HG03460 (cell line): ENCODE measurements at regions not wholly inside any gene's neighbourhood (a gene's known extent, or its start where the extent isn't known, plus 50 kb on each side); places are given as distances from the start of the nearest gene placed in this dataset.
"Not testable (repeated sequence)": the region's sequence is repeated elsewhere in the genome, so short reads cannot be mapped to it uniquely, and the experiment has no call there.

Experiments
- ATAC-seq: cut with Tn5 transposase; IDR thresholded peaks from one replicate; pipeline ENCODE4 v1.9.1; 2021; ENCODE audit not compliant: unreplicated experiment

- ATAC-seq, result no peak
These were observed 536.3 kb downstream of the INSC start for GRCh38 chr11:15651033-15651432.

GRCh38 chr11:15651816-15652215, 537.1 kb downstream of the INSC start:
- ATAC-seq, result no peak

GRCh38 chr11:15653191-15653710, 538.5 kb downstream of the INSC start:
- ATAC-seq, result no peak

GRCh38 chr11:15654451-15654850, 539.7 kb downstream of the INSC start:
- ATAC-seq, result no peak

GRCh38 chr11:15655552-15655951, 540.8 kb downstream of the INSC start:
- ATAC-seq, result no peak

- no peak for ATAC-seq
These were observed 542.5 kb downstream of the INSC start for GRCh38 chr11:15657264-15657663.

GRCh38 chr11:15660496-15660895, 545.8 kb downstream of the INSC start:
- no peak for ATAC-seq

- ATAC-seq, result no peak
These were observed 547.6 kb downstream of the INSC start for GRCh38 chr11:15662285-15662684.

GRCh38 chr11:15663777-15664218, 549.1 kb downstream of the INSC start:
- ATAC-seq, result no peak

- no peak for ATAC-seq
These were observed 550.7 kb downstream of the INSC start for GRCh38 chr11:15665368-15665871.

- no peak for ATAC-seq
These were observed 552.5 kb downstream of the INSC start for GRCh38 chr11:15667127-15667725.

GRCh38 chr11:15668718-15669117, 554.0 kb downstream of the INSC start:
- no peak for ATAC-seq

GRCh38 chr11:15670520-15671070, 555.9 kb downstream of the INSC start:
- ATAC-seq, result no peak

- no peak for ATAC-seq
These were observed 556.5 kb downstream of the INSC start for GRCh38 chr11:15671216-15671615.

- no peak for ATAC-seq
These were observed 558.1 kb downstream of the INSC start for GRCh38 chr11:15672825-15673224.

- no peak for ATAC-seq
These were observed 558.7 kb downstream of the INSC start for GRCh38 chr11:15673408-15673831.

GRCh38 chr11:15674756-15675155, 560.0 kb downstream of the INSC start:
- no peak for ATAC-seq

GRCh38 chr11:15675683-15676082, 561.0 kb downstream of the INSC start:
- no peak for ATAC-seq

- no peak for ATAC-seq
These were observed 562.5 kb downstream of the INSC start for GRCh38 chr11:15677181-15677580.

- ATAC-seq, result no peak
These were observed 568.8 kb downstream of the INSC start for GRCh38 chr11:15683528-15683927.

GRCh38 chr11:15685306-15685705, 570.6 kb downstream of the INSC start:
- ATAC-seq, result no peak

- not testable (repeated sequence) for ATAC-seq
These were observed 571.5 kb downstream of the INSC start for GRCh38 chr11:15686259-15686658.

GRCh38 chr11:15687342-15687741, 572.6 kb downstream of the INSC start:
- ATAC-seq, result no peak
